HCT116 (cell line): ENCODE measurements at regions not wholly inside any gene's neighbourhood (a gene's known extent, or its start where the extent isn't known, plus 50 kb on each side); places are given as distances from the start of the nearest gene placed in this dataset.

Experiments used
- ATAC-seq: fragments of 200-7000 bp; cut with Tn5 transposase; 2 replicates; pipeline ENCODE4 v1.9.1; 2020; ENCODE audit warnings: mild to moderate bottlenecking, moderate library complexity
- BruUV-seq: library from RNA; stranded (reverse); fragments of 400-500 nt; replicated peaks from 2 replicates; lab custom pipeline; 2021; lab: Mats Ljungman, UMichigan
- CTCF ChIA-PET: fragments of 300-600 bp; sonication (Branson Sonifier 250); formaldehyde crosslinking; loops from one replicate; lab custom pipeline; 2021; ENCODE audit warnings: antibody characterized with exemption; lab: Charles Lee
- POLR2A ChIA-PET: fragments of 300-600, 350-600 bp; sonication (Branson Sonifier 250); formaldehyde crosslinking; loops from one replicate; lab custom pipeline; 2021; ENCODE audit warnings: antibody characterized with exemption; lab: Charles Lee
- RAD21 ChIA-PET, 2 experiments: fragments of 300-600 bp; sonication (Branson Sonifier 250); formaldehyde crosslinking; loops; one replicate each; lab custom pipeline; 2023; ENCODE audit warnings: low total read pairs in 2 of 2; ENCODE audit not compliant: uncharacterized antibody in 2 of 2, unreplicated experiment in 2 of 2, low non-redundant PET in 1 of 2; lab: Charles Lee
- DNase-seq: peaks from one replicate; pipeline ENCODE4 v3.0.0-alpha.2; 2010; ENCODE audit warnings: low read depth, low spot score
- H2AFZ ChIP-seq: fragments of 200-600 bp; shearing (Covaris generic), sonication (generic); 2 replicates; pipeline ENCODE4 v1.6.1; 2017; ENCODE audit warnings: low read depth, mixed run types, mixed read lengths, antibody characterized with exemption, low read length; ENCODE audit not compliant: poor library complexity, severe bottlenecking
- H3K27ac ChIP-seq: 2 replicates; pipeline ENCODE4 v1.5.1; 2012; ENCODE audit warnings: low read depth, low read length
- H3K27me3 ChIP-seq: fragments of 200-600 bp; sonication (generic); 2 replicates; pipeline ENCODE4 v1.6.1; 2016; ENCODE audit warnings: mixed run types, low read length, mixed read lengths; ENCODE audit not compliant: insufficient read depth
- H3K36me3 ChIP-seq, 2 experiments: fragments of 200-500 bp in 1 of 2; fragments of 200-600 bp in 1 of 2; sonication (Bioruptor generic) in 1 of 2; sonication (generic) in 1 of 2; 2 replicates each; pipeline versions ENCODE4 v1.5.1 to v1.6.1; 2014 to 2016; ENCODE audit warnings: low read length in 2 of 2, inconsistent platforms in 1 of 2, mixed read lengths in 1 of 2, mixed run types in 1 of 2; ENCODE audit not compliant: insufficient read depth in 2 of 2, control insufficient read depth in 1 of 2
- H3K4me1 ChIP-seq, 2 experiments: fragments of 200-600 bp in 1 of 2; sonication (generic) in 1 of 2; 2 replicates each; pipeline versions ENCODE4 v1.5.1 to v1.6.1; 2012 to 2017; ENCODE audit warnings: low read length in 2 of 2, inconsistent platforms in 1 of 2, mild to moderate bottlenecking in 1 of 2, mixed read lengths in 1 of 2, mixed run types in 1 of 2, moderate library complexity in 1 of 2; ENCODE audit not compliant: insufficient read depth in 2 of 2, control insufficient read depth in 1 of 2
- H3K4me2 ChIP-seq: fragments of 200-600 bp; sonication (generic); 2 replicates; pipeline ENCODE4 v1.6.1; 2017; ENCODE audit warnings: mixed run types, low read length, mixed read lengths
- H3K4me3 ChIP-seq, 2 experiments: fragments of 200-600 bp in 1 of 2; sonication (generic) in 1 of 2; replicated peaks in 1 of 2; 2 replicates each; pipeline ENCODE4 v1.5.1; 2011 to 2016; ENCODE audit warnings: low read length in 2 of 2, control low read depth in 1 of 2, low read depth in 1 of 2, mild to moderate bottlenecking in 1 of 2, mixed read lengths in 1 of 2, mixed run types in 1 of 2
- H3K79me2 ChIP-seq: fragments of 200-600 bp; sonication (generic); 2 replicates; pipeline ENCODE4 v1.6.1; 2017; ENCODE audit warnings: mild to moderate bottlenecking, mixed run types, low read length, moderate library complexity, mixed read lengths; ENCODE audit not compliant: insufficient read depth
- H3K9ac ChIP-seq: fragments of 200-600 bp; sonication (generic); 2 replicates; pipeline ENCODE4 v1.6.1; 2016; ENCODE audit warnings: low read length, mixed read lengths
- H3K9me2 ChIP-seq: fragments of 200-600 bp; sonication (generic), shearing (Covaris generic); 2 replicates; pipeline ENCODE4 v1.6.1; 2017; ENCODE audit warnings: mixed run types, mild to moderate bottlenecking, moderate library complexity; ENCODE audit not compliant: insufficient read depth
- H3K9me3 ChIP-seq, 2 experiments: fragments of 200-500 bp in 1 of 2; fragments of 200-600 bp in 1 of 2; sonication (Bioruptor generic) in 1 of 2; sonication (generic) in 1 of 2; 2 replicates each; pipeline ENCODE4 v1.6.1; 2014 to 2017; ENCODE audit warnings: low read length in 2 of 2, mixed read lengths in 2 of 2, inconsistent platforms in 1 of 2, low read depth in 1 of 2, mild to moderate bottlenecking in 1 of 2, mixed run types in 1 of 2, moderate library complexity in 1 of 2; ENCODE audit not compliant: control insufficient read depth in 1 of 2, insufficient read depth in 1 of 2
- H4K20me1 ChIP-seq: fragments of 200-600 bp; sonication (generic), shearing (Covaris generic); 2 replicates; pipeline ENCODE4 v1.6.1; 2017; ENCODE audit warnings: mixed run types, mild to moderate bottlenecking, moderate library complexity; ENCODE audit not compliant: insufficient read depth
- CBX3 ChIP-seq: IDR thresholded peaks from 2 replicates; pipeline ENCODE4 v1.6.1; 2012; ENCODE audit warnings: low read depth
- EGR1 ChIP-seq: IDR thresholded peaks from 2 replicates; pipeline ENCODE4 v1.6.1; 2012; ENCODE audit warnings: low read depth
- ELF1 ChIP-seq: IDR thresholded peaks from 2 replicates; pipeline ENCODE4 v1.6.1; 2012; ENCODE audit warnings: low read depth, borderline replicate concordance
- EZH2 ChIP-seq: fragments of 200-600 bp; sonication (generic); IDR thresholded peaks from 2 replicates; pipeline ENCODE4 v1.6.1; 2017; ENCODE audit warnings: antibody characterized with exemption, mixed run types
- EZH2phosphoT487 ChIP-seq: fragments of 200-600 bp; IDR thresholded peaks from 2 replicates; pipeline ENCODE4 v1.6.1; 2018; ENCODE audit warnings: antibody characterized with exemption, borderline replicate concordance
- JUND ChIP-seq: IDR thresholded peaks from 2 replicates; pipeline ENCODE4 v1.6.1; 2012
- POLR2A ChIP-seq: IDR thresholded peaks from 2 replicates; pipeline ENCODE4 v1.7.0; 2011; ENCODE audit warnings: borderline replicate concordance; ENCODE audit not compliant: insufficient read depth, insufficient read length; ENCODE audit errors: extremely low read depth
- POLR2AphosphoS5 ChIP-seq: IDR thresholded peaks from 2 replicates; pipeline ENCODE4 v1.6.1; 2011; ENCODE audit warnings: mild to moderate bottlenecking, low read depth, low read length, moderate library complexity
- RAD21 ChIP-seq: IDR thresholded peaks from 2 replicates; pipeline ENCODE4 v1.6.1; 2012; ENCODE audit warnings: low read depth, mild to moderate bottlenecking
- SRF ChIP-seq: IDR thresholded peaks from 2 replicates; pipeline ENCODE4 v1.6.1; 2012; ENCODE audit warnings: low read depth
- TCF7L2 ChIP-seq: IDR thresholded peaks from 2 replicates; pipeline ENCODE4 v1.7.0; 2011; ENCODE audit warnings: borderline replicate concordance, inconsistent platforms; ENCODE audit not compliant: insufficient read depth, insufficient read length; ENCODE audit errors: extremely low read depth
- YY1 ChIP-seq: IDR thresholded peaks from 2 replicates; pipeline ENCODE4 v1.6.1; 2011; ENCODE audit warnings: low read length, low read depth, moderate library complexity, mild to moderate bottlenecking; ENCODE audit not compliant: insufficient replicate concordance; ENCODE audit errors: extremely low read depth
- ZFX ChIP-seq: fragments of 450-650 bp; IDR thresholded peaks from 2 replicates; pipeline ENCODE4 v1.6.1; 2017
- ZNF274 ChIP-seq: fragments of 200-500 bp; sonication (Bioruptor generic); IDR thresholded peaks from 2 replicates; pipeline ENCODE4 v1.6.1; 2014; ENCODE audit warnings: mild to moderate bottlenecking, low read depth, low read length, inconsistent platforms
- intact Hi-C: fragments of 100-400 bp; cut with micrococcal nuclease; formaldehyde crosslinking; loops from 2 replicates; pipeline ENCODE4 v1.10.0; 2022
- TF ChIP-seq, protein P1 (sequence below): IDR thresholded peaks from 2 replicates; pipeline ENCODE4 v1.6.1; 2012
- TF ChIP-seq, protein P2 (sequence below): IDR thresholded peaks from 2 replicates; pipeline ENCODE4 v1.6.1; 2012

DNA sequence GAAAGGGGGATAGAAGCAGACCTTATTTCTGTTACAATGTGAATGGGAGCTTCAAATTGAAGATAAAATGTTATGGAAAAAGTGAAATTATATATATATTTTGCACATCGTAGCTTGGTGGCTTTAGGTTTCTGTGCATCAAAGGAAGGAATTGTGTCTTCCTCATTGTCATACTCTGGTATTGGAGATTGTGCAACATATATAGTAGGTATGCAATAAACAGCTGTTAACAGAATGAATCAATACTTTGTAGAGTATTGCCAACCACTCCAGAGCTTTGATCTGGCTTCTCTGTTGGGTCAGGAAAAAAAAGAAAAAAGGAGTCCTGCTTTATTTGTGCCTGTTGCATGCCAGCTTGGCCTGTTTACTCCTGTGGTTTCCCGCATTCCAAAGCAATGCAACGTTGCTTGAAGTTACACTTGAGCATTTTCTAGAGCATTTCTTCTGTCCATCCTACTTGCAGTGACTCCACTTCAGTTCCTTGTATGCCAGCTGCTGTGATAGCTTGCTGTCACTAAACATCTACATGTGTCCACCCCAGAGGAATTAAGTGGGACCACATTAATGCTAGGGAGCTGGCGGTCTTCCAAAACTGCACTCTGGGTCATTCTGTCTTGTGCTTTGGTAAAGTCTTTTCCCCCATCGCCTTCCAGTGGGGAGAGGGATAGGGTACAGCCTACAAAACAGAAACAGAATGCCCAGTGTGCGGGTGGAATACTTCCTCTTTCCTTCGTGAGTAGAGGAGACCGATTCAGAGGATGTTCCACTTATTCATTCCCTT lies 62.0 kb upstream of the MEF2C start:
- Histone ChIP-seq H2AFZ (no peak overlapping the region), H4K20me1 (no peaks in the 10 kb centered on the region), H3K9me3 (no peaks in the 10 kb centered on the region), H3K79me2 (no peaks in the 10 kb centered on the region), H3K4me1 (peaks cover 0 to 3% of the 10 kb centered on the region in 2 experiments; a peak in 1 of 4 replicates), H3K4me3 (no peak overlapping the region), H3K4me2 (no peak overlapping the region), H3K9me2 (no peaks in the 10 kb centered on the region), H3K36me3 (no peaks in the 10 kb centered on the region), H3K27me3 (no peaks in the 10 kb centered on the region), H3K9ac (no peak overlapping the region), H3K27ac (no peak overlapping the region)
- POLR2A ChIA-PET, result no interaction called here
- intact Hi-C loops, result no loop called here
- ATAC-seq, result no peak
- RAD21 ChIA-PET, result no interaction called here
- no TSS peak for BruUV-seq
- DNase-seq, result no peak
- TF ChIP-seq POLR2AphosphoS5, result no peak
- TF ChIP-seq TCF7L2, result no peak
- TF ChIP-seq SRF, result no peak
- no peak for TF ChIP-seq EGR1
- no peak for TF ChIP-seq ZNF274
- TF ChIP-seq, protein P1, sequence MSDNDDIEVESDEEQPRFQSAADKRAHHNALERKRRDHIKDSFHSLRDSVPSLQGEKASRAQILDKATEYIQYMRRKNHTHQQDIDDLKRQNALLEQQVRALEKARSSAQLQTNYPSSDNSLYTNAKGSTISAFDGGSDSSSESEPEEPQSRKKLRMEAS, result no peak
- TF ChIP-seq EZH2phosphoT487, result no peak
- TF ChIP-seq CBX3, result no peak
- TF ChIP-seq ZFX, result no peak
- CTCF ChIA-PET, result no interaction called here

DNA sequence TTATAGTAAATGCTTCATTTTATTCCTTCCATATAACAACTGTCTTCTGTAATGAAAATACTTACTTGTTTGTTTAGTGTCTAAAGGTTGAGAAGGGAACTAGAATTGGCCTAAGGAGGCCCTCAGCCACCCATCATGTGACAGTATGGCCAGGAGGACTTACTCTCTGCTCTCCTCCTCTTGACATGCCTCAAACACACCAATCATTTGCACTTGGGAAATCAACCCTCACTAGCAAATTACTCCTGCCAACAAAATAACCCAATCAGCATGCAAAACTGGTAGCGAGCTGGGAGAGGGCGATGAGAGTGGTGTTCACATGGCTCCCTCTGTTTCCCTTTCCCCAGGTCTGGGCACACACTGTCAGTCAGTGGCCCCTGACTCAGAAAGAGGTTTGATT lies 58.6 kb upstream of the MEF2C start:
- no peaks in the 10 kb centered on the region for H3K36me3 ChIP-seq
- H2AFZ ChIP-seq, result no peak overlapping the region
- H3K4me3 ChIP-seq, result no peak overlapping the region
- RAD21 ChIA-PET, result no interaction called here
- H3K9me2 ChIP-seq, result no peaks in the 10 kb centered on the region
- DNase-seq, result no peak
- H3K27ac ChIP-seq, result no peak overlapping the region
- TF ChIP-seq JUND, result no peak
- no peak for TF ChIP-seq RAD21
- TF ChIP-seq, protein P2, sequence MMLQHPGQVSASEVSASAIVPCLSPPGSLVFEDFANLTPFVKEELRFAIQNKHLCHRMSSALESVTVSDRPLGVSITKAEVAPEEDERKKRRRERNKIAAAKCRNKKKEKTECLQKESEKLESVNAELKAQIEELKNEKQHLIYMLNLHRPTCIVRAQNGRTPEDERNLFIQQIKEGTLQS, result no peak
- no peak for TF ChIP-seq ZFX
- no peak for TF ChIP-seq EZH2
- TF ChIP-seq, protein P1, result no peak
- no peak for TF ChIP-seq YY1
- no peak for TF ChIP-seq ELF1
- TF ChIP-seq POLR2A, result no peak
- TF ChIP-seq EZH2phosphoT487, result no peak
- TF ChIP-seq, all 23 proteins: peak for 0
- no TSS peak for BruUV-seq
- no peaks in the 10 kb centered on the region for H3K27me3 ChIP-seq
- no peaks in the 10 kb centered on the region for H3K9me3 ChIP-seq
- H3K4me1 ChIP-seq, result peaks cover 0 to 3% of the 10 kb centered on the region in 2 experiments; a peak in 1 of 4 replicates
- intact Hi-C loops, result no loop called here
- H3K79me2 ChIP-seq, result no peaks in the 10 kb centered on the region
- no peaks in the 10 kb centered on the region for H4K20me1 ChIP-seq
- ATAC-seq, result no peak
- no peak overlapping the region for H3K4me2 ChIP-seq
- H3K9ac ChIP-seq, result no peak overlapping the region
- ChIA-PET CTCF (no interaction called here), POLR2A (no interaction called here)
